DMS 273 treated with DMSO at 0.1 percent for 48 hours (cell line): ENCODE measurements at regions not wholly inside any gene's neighbourhood (a gene's known extent, or its start where the extent isn't known, plus 50 kb on each side); places are given as distances from the start of the nearest gene placed in this dataset.

ENCODE experiments used
- DNase-seq: peaks from one replicate; lab custom pipeline; 2025; lab: John Stamatoyannopoulos, UW

GRCh38 chr5:128667152-128667551, 129.1 kb upstream of the FBN2 start:
- no peak for DNase-seq

GRCh38 chr5:128667751-128668150, 129.7 kb upstream of the FBN2 start:
- DNase-seq = no peak

GRCh38 chr5:128668921-128669320, 130.9 kb upstream of the FBN2 start:
- no peak for DNase-seq

- DNase-seq = no peak
Observed at GRCh38 chr5:128669803-128670202, 131.8 kb upstream of the FBN2 start.

GRCh38 chr5:128671943-128672342, 133.9 kb upstream of the FBN2 start:
- no peak for DNase-seq

- no peak for DNase-seq
Observed at GRCh38 chr5:128673000-128673399, 135.0 kb upstream of the FBN2 start.

DNA sequence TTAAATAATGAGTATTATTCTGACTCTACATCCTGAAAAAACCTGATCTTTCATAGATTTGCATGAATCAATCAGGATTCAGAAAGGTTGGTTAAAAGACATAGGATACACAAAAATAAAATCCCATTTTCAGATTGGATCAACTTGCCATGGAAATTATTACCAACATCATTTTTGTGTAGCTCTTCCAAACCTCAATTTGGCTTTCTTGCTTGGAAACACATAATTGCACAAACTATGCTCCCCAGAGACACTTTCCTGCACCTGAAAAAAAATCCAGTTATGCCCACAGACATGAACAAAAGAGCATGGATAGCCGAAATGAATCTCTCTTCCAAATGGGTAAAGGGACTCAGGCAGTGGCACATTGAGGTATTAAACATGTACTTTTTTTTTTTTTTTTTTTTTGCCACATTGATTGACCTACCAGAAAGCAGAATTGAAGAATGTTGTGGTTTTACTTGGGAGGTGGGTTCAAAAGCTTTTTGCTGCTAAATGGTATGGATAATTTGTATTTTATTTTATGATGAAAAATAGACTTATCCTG, 135.4 kb upstream of the FBN2 start:
- no peak for DNase-seq

DNA sequence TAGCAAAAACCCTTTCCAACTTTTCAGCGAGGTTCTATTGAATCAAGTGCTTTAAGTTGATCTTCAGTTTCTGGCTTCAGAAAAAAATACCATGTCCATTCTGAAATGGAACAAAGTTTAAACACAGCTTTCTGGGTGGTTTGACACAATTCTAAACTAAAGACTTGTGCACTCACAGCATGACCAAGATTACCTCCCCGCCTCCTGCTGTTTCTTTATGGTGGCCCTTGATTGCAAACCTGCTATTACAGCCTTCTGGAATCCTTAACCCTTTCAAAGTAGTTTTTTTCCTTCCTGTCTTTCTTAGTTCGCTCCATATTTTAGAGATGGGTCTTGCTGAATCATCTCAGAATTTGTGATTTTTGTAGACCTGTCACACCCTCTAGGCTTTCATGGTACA, 135.9 kb upstream of the FBN2 start:
- DNase-seq = no peak

GRCh38 chr5:128674837-128675446, 136.9 kb upstream of the FBN2 start:
- DNase-seq = no peak

DNA sequence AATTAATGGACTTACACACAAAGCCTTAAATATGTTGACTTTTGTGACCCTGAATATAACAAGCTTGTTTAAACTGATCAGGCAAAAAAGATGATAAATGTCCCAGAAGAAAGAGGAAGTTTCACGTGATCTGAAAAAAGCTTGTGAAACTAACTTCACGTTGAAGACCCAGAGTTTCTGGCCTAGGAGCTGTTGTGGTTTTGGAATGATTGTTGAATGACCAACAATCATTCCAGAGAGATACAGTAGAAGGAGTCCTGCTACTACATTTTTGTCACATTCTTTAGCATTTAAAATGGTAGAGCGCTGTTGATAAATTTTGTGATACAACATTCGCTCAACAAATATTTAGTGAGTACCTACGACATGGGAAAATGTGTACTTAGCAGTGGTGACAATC, 143.1 kb upstream of the FBN2 start:
- no peak for DNase-seq

DNA sequence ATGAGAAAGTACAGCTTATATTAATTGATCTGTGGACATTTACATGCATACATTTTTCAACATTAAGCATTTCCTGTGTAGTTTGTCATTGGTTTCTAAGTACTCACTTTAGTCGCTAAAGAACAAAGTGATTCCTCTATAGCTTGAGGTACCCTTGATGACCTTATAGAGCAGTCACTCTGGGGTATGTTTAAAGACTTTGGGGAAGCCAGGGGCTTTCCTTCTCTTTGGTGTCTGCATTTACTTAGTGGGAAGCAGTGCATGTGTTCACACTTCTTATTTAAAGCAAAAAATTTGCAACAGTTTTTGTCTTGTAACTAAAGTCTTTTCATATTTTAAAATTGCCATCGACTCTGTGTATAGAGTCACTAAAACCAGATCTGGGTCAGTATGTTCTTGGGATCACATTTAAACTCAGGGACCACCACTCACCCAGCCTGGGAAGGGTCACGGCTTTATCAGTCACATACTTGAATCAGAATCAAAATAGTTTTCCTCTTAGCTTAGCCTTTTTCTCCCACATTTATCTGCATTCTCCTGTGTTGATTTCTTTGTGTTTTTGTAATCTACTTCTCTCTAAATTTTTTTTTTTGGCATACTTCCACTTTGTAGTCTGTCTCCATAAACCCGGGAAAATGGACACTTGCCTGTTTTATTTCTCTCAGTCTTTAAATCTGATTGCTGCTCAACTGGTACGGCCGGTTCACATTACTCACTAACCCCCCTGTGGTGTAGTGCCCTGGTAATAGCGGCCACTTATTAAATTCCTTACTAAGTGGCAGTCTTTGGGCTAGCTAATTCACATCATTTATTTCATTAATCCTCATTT, 143.9 kb upstream of the FBN2 start:
- DNase-seq = no peak

DNA sequence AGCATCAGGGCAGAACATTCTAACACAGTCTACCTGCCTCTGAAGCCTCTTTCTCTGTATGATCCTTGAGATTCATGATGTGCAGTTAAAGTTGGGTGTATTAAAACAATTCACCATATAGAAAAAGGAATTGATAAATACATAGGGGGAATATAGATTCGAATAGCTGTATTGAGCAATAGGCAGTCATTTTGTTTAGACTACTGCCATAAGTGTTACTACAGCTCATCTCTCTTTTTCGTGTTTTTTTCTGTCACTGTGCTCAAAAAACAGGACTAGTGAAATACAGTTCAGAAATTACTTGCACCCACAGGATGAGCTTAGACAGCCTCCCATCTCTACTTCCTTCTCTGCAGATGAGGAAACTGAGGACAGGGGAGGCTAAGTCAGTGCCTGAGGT, 144.6 kb upstream of the FBN2 start:
- DNase-seq = no peak

DNA sequence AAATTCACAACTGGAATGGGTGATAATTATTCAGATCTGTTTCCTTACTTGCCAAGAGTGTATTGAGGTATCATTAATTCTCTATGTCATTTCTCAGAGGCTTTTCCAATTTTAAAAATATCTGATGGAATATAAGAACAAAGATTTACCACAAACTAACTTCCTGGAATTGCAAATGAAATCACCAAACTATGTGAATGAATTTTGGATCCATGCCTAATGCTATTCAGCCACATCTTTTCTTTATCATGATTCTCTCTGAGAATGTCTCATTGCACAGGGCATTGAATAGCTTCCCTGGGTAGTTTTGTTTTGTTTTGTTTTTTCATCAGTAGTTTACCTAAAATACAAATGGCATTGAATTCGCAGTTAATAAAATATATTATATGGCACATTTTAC, 146.9 kb upstream of the FBN2 start:
- no peak for DNase-seq

DNA sequence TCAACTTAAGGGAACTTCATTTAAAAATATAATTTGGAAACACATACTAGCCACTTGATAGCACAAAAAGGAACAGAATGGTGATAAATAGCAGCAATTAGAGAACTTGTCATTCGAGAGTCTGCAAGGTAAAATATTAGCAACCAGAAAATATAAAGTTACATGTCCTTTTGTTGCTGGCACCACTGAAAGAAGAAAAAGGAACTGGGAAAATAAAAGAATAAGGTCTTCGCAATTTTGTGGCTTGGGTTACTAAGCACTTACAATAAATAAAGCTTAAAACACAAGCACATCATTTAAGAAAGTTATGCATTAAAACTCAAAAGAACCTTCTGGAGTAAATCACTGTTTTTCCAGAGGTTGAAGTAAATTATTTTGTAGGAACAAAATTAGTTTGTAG, 149.9 kb upstream of the FBN2 start:
- DNase-seq = no peak

- DNase-seq = no peak
Observed at GRCh38 chr5:128693764-128694163, 155.7 kb upstream of the FBN2 start.

- DNase-seq = no peak
Observed at GRCh38 chr5:128695791-128696530, 157.9 kb upstream of the FBN2 start.

- no peak for DNase-seq
Observed at GRCh38 chr5:128701301-128701700, 163.3 kb upstream of the FBN2 start.

DNA sequence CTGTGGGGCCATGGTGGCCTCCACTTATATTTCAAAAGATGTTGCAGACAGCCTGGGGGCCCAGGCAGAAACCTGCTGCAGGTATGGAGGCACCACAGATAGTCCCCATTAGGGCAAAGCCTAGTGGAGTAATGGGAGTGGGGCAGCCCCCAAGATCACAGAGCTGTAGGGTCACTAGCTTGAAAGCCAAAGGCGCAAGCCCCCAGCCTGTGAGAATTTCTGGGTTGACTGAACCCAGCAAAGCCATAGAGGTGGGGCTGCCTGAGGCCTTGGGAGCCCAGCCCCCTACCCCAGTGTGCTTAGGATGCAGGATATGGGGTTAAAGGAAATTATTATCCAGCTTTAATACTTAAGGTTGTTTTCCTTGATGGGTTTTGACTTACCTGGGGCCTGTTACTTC, 165.3 kb upstream of the FBN2 start:
- no peak for DNase-seq

GRCh38 chr5:128706269-128706668, 168.2 kb upstream of the FBN2 start:
- no peak for DNase-seq

GRCh38 chr5:128708841-128709240, 170.8 kb upstream of the FBN2 start:
- DNase-seq = no peak

DNA sequence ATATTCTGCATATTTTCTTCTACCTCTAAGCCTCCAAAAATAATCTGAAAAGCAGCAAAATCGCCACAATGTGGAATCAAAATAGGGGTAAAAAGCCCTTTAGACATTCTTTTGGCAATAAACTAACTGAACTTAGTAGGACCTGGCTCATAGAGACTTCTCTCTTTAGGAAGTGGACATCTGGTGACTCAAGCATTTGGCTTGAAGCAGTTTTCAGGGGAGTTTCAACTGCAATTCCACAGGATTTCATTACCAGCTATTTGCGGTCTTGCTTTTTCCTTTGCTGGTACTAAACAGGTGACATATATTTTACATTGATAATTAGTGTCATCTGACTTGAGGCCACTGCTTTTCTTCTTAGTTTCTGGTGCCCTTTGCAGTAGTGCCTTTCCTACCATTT, 173.2 kb upstream of the FBN2 start:
- DNase-seq = no peak

- no peak for DNase-seq
Observed at GRCh38 chr5:128714551-128714950, 176.5 kb upstream of the FBN2 start.

DNA sequence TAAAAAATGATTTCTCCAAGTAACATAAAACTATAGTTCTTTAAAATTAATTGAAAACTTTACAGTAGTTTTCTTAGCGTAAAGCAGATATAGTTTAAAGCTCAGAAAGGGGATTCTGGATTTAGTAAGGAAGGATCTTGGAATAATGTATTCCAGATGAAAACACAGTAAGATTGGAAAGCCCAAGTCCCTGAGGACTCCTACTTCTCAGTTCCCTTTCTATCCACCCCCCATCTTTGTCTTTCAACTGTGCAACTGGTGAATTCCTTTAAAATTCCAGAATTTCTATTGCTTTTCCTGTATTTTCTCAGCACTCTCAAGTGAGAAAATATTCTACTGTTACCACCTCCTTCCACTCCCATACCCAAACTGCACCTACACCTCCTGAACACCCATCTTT, 184.5 kb upstream of the FBN2 start:
- DNase-seq = no peak
